HL-60 (cell line): ENCODE measurements at regions not wholly inside any gene's neighbourhood (a gene's known extent, or its start where the extent isn't known, plus 50 kb on each side); places are given as distances from the start of the nearest gene placed in this dataset.

Experiments used
- DNase-seq, 2 experiments: peaks; one replicate each; pipeline ENCODE4 v3.0.0-alpha.2; 2010 to 2020; ENCODE audit warnings: low read depth in 1 of 2, low spot score in 1 of 2
- H3K27ac ChIP-seq: fragments of 250-450 bp; sonication (Bioruptor Pico); replicated peaks from 2 replicates; pipeline ENCODE4 v1.5.1; 2020; ENCODE audit warnings: mild to moderate bottlenecking, moderate library complexity
- H3K27me3 ChIP-seq: fragments of 250-450 bp; sonication (Bioruptor Pico); 2 replicates; pipeline ENCODE4 v1.5.1; 2021; ENCODE audit warnings: mild to moderate bottlenecking, moderate library complexity; ENCODE audit not compliant: insufficient read depth, poor library complexity, severe bottlenecking
- H3K4me3 ChIP-seq: replicated peaks from 2 replicates; pipeline ENCODE4 v1.5.1; 2011; ENCODE audit warnings: mild to moderate bottlenecking, control low read depth, low read length; ENCODE audit not compliant: insufficient read depth
- GABPA ChIP-seq: IDR thresholded peaks from 2 replicates; pipeline ENCODE4 v1.6.1; 2012; ENCODE audit warnings: low read depth
- POLR2AphosphoS5 ChIP-seq: IDR thresholded peaks from 2 replicates; pipeline ENCODE4 v1.6.1; 2012; ENCODE audit warnings: low read depth
- SPI1 ChIP-seq: IDR thresholded peaks from 2 replicates; pipeline ENCODE4 v1.6.1; 2012; ENCODE audit warnings: low read depth, mild to moderate bottlenecking, borderline replicate concordance
- TF ChIP-seq, protein P1 (sequence below): IDR thresholded peaks from one replicate; pipeline ENCODE4 v1.5.1; 2011; ENCODE audit warnings: low read length, control low read depth, inconsistent platforms; ENCODE audit not compliant: insufficient read depth
- TF ChIP-seq, protein P2 (sequence below): IDR thresholded peaks from 2 replicates; pipeline ENCODE4 v1.6.1; 2012; ENCODE audit warnings: low read depth; ENCODE audit not compliant: insufficient replicate concordance

- H3K27me3 ChIP-seq: no peaks in the 10 kb centered on the region
- no peak overlapping the region for H3K4me3 ChIP-seq
- H3K27ac ChIP-seq: no peak overlapping the region
- TF ChIP-seq, protein P1, sequence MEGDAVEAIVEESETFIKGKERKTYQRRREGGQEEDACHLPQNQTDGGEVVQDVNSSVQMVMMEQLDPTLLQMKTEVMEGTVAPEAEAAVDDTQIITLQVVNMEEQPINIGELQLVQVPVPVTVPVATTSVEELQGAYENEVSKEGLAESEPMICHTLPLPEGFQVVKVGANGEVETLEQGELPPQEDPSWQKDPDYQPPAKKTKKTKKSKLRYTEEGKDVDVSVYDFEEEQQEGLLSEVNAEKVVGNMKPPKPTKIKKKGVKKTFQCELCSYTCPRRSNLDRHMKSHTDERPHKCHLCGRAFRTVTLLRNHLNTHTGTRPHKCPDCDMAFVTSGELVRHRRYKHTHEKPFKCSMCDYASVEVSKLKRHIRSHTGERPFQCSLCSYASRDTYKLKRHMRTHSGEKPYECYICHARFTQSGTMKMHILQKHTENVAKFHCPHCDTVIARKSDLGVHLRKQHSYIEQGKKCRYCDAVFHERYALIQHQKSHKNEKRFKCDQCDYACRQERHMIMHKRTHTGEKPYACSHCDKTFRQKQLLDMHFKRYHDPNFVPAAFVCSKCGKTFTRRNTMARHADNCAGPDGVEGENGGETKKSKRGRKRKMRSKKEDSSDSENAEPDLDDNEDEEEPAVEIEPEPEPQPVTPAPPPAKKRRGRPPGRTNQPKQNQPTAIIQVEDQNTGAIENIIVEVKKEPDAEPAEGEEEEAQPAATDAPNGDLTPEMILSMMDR: no peak
- TF ChIP-seq GABPA (no peak), SPI1 (no peak), POLR2AphosphoS5 (no peak)
- TF ChIP-seq, protein P2, sequence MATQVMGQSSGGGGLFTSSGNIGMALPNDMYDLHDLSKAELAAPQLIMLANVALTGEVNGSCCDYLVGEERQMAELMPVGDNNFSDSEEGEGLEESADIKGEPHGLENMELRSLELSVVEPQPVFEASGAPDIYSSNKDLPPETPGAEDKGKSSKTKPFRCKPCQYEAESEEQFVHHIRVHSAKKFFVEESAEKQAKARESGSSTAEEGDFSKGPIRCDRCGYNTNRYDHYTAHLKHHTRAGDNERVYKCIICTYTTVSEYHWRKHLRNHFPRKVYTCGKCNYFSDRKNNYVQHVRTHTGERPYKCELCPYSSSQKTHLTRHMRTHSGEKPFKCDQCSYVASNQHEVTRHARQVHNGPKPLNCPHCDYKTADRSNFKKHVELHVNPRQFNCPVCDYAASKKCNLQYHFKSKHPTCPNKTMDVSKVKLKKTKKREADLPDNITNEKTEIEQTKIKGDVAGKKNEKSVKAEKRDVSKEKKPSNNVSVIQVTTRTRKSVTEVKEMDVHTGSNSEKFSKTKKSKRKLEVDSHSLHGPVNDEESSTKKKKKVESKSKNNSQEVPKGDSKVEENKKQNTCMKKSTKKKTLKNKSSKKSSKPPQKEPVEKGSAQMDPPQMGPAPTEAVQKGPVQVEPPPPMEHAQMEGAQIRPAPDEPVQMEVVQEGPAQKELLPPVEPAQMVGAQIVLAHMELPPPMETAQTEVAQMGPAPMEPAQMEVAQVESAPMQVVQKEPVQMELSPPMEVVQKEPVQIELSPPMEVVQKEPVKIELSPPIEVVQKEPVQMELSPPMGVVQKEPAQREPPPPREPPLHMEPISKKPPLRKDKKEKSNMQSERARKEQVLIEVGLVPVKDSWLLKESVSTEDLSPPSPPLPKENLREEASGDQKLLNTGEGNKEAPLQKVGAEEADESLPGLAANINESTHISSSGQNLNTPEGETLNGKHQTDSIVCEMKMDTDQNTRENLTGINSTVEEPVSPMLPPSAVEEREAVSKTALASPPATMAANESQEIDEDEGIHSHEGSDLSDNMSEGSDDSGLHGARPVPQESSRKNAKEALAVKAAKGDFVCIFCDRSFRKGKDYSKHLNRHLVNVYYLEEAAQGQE: no peak
- no peak for DNase-seq
Observed at GRCh38 chr6:153207006-153207405, 75.9 kb upstream of the RGS17 start.

DNA sequence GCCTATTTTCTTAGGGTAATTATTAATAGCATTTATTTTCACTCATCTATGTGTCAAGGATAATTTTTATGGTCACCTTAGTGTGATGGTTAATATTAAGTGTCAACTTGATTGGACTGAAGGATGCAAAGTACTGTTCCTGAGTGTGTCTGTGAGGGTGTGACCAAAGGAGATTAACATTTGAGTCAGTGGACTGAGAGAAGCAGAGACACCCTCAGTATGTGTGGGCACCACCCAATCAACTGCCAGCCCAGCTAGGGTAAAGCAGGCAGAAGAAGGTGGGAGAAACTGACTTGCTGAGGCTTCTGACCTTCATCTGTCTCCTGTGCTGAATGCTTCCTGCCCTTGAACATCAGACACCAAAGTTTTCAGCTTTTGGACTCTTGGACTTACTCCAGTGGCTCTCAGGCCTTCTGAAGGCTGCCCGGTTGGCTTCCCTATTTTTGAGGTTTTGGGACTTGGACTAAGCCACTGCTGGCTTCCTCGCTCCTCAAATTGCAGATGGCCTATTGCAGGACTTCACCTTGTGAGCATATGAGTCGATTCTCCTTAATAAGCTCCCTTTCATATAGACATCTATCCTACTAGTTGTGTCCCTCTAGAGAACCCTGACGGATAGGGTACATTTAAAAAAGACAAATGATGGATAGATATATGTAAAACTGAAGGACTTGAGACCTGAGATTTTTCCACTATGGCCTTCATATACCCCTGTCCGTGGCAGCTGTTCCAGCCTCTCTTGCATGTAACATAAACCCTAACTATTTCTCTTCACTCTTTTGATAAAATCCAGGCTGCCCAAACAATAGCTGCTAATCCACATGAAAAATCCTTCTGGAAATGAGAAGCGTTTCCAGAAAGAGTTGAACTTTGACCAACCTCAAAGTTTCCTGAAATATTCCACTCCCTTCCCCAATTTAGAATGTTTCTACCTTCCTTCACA, 62.1 kb upstream of the RGS17 start:
- DNase-seq: no peak
- TF ChIP-seq, protein P2: no peak
- TF ChIP-seq SPI1 (no peak), GABPA (no peak)
- Histone ChIP-seq H3K27me3 (no peaks in the 10 kb centered on the region), H3K27ac (no peak overlapping the region), H3K4me3 (no peak overlapping the region)

DNA sequence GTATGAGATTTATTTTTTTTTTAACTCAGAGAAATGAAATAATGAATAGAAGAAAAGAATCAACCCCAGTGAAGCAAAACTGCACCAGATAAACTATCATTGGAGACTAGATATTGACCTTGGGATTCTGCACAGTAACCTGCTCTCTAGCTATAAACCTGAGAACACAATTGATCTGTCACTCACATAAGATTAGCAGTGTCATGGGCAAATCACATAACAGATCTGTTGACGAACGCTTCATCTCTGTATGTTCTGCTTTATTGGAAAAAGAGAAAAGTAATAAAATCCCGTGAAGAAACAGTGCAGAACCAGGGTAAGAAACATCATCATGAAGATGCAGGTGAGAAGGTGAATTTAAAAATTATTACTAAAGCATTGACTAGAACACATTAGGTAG, 52.8 kb upstream of the RGS17 start:
- no peak for DNase-seq
- TF ChIP-seq SPI1 (no peak), GABPA (no peak), POLR2AphosphoS5 (no peak)
- TF ChIP-seq, protein P1: no peak
- TF ChIP-seq, protein P2: no peak
- H3K4me3 ChIP-seq: no peak overlapping the region
- no peaks in the 10 kb centered on the region for H3K27me3 ChIP-seq
- H3K27ac ChIP-seq: no peak overlapping the region
